Gastroesophageal sphincter (tissue), 4 donors: ENCODE measurements at regions not wholly inside any gene's neighbourhood (a gene's known extent, or its start where the extent isn't known, plus 50 kb on each side); places are given as distances from the start of the nearest gene placed in this dataset.

Experiments used
- ATAC-seq: fragments of 150-250 bp; one replicate; pipeline ENCODE4 v1.9.1; 2016; ENCODE audit warnings: mild to moderate bottlenecking, moderate library complexity
- H3K27ac ChIP-seq, 4 donors: fragments of 200-600 bp; sonication (generic) in 3 of 4; 1 replicate in 3 of 4; 2 replicates in 1 of 4; pipeline ENCODE4 v1.5.1; 2016 to 2019
- H3K27me3 ChIP-seq: fragments of 200-600 bp; sonication (generic); one replicate; pipeline ENCODE4 v1.5.1; 2019
- H3K36me3 ChIP-seq, 2 donors: fragments of 200-600 bp; sonication (generic); one replicate each; pipeline ENCODE4 v1.5.1; 2019; ENCODE audit warnings: control low read depth in 1 of 2
- H3K4me1 ChIP-seq, 3 donors: fragments of 200-600 bp; sonication (generic); 1 replicate in 2 of 3; 2 replicates in 1 of 3; pipeline ENCODE4 v1.5.1; 2016 to 2019; ENCODE audit warnings: control low read depth in 2 of 3
- H3K4me3 ChIP-seq, 2 donors: fragments of 200-600 bp; sonication (generic); one replicate each; pipeline ENCODE4 v1.5.1; 2019; ENCODE audit warnings: mild to moderate bottlenecking in 1 of 2, moderate library complexity in 1 of 2
- H3K9me3 ChIP-seq, 3 donors: fragments of 200-600 bp; sonication (generic); one replicate each; pipeline ENCODE4 v1.5.1; 2017 to 2019; ENCODE audit warnings: control low read depth in 2 of 3
- CTCF ChIP-seq, 4 experiments: fragments of 200-600 bp in 2 of 4; fragments of 450-650 bp in 2 of 4; sonication (generic) in 1 of 4; IDR thresholded peaks; one replicate each; pipeline ENCODE4 v1.5.1; 2017 to 2019; ENCODE audit warnings: antibody characterized with exemption in 4 of 4, mild to moderate bottlenecking in 2 of 4, moderate library complexity in 2 of 4
- EP300 ChIP-seq: sonication (generic); formaldehyde crosslinking; IDR thresholded peaks from one replicate; pipeline ENCODE4 v1.6.1; 2017; ENCODE audit warnings: antibody characterized with exemption, mild to moderate bottlenecking
- POLR2A ChIP-seq, 2 donors: fragments of 450-650 bp; IDR thresholded peaks; one replicate each; pipeline ENCODE4 v1.6.1; 2017; ENCODE audit warnings: antibody characterized with exemption in 2 of 2, mild to moderate bottlenecking in 2 of 2, moderate library complexity in 1 of 2
- POLR2AphosphoS5 ChIP-seq: sonication (generic); formaldehyde crosslinking; IDR thresholded peaks from one replicate; pipeline ENCODE4 v1.6.1; 2017; ENCODE audit warnings: antibody characterized with exemption
- WGBS, 2 donors: methylation state at CpG; one replicate each; pipeline ENCODE4 v1.1.5; 2018; ENCODE audit warnings: low coverage in 1 of 2; 5-methylcytosine and 5-hydroxymethylcytosine counted together

DNA sequence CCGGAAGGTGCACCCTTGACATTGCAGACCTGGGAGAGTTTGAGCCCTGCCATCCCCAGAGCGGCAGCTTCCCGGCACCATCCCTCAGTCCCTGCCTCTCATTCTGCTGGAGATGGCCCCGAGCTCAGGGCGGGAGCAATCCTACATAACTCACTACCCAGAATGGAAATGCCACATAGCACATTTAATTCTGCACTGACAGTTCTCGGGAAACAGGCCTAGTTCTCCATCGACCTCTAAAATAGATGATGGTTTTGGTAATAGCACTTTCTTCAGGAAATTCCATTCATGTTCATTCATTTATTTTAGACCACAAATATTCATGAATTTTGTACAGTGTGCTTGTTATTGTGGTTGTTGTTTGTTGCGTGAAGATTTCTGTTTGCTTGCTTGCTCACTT, 92.9 kb upstream of the SLC14A2 start:
- Histone ChIP-seq H3K4me3 (no peak overlapping the region), H3K27me3 (no peaks in the 10 kb centered on the region), H3K9me3 (no peaks in the 10 kb centered on the region), H3K36me3 (no peaks in the 10 kb centered on the region), H3K4me1 (peaks cover 2 to 49% (median 11%) of the 10 kb centered on the region in 3 donors), H3K27ac (peak overlapping the region; percentile 36 to 77 (median 70))
- TF ChIP-seq CTCF (IDR thresholded peaks at IDR 0.05): no peak
- TF ChIP-seq POLR2AphosphoS5: peak; percentile 79
- ATAC-seq: peak; percentile 29
- WGBS, 2 donors: 36 to 66% methylated on average over 3 to 4 of the region's 8 CpGs

- no peaks in the 10 kb centered on the region for H3K36me3 ChIP-seq
- H3K4me1 ChIP-seq: peaks cover 0 to 37% (median 11%) of the 10 kb centered on the region in 3 donors
- H3K27me3 ChIP-seq: no peaks in the 10 kb centered on the region
- TF ChIP-seq CTCF (IDR thresholded peaks at IDR 0.05) (no peak), POLR2AphosphoS5 (no peak), POLR2A (IDR thresholded peaks at IDR 0.05) (no peak), EP300 (no peak)
- no peak overlapping the region for H3K4me3 ChIP-seq
- H3K9me3 ChIP-seq: no peaks in the 10 kb centered on the region
- ATAC-seq: no peak
- no peak overlapping the region for H3K27ac ChIP-seq
Measured at GRCh38 chr18:45525301-45525700, 90.0 kb upstream of the SLC14A2 start.

DNA sequence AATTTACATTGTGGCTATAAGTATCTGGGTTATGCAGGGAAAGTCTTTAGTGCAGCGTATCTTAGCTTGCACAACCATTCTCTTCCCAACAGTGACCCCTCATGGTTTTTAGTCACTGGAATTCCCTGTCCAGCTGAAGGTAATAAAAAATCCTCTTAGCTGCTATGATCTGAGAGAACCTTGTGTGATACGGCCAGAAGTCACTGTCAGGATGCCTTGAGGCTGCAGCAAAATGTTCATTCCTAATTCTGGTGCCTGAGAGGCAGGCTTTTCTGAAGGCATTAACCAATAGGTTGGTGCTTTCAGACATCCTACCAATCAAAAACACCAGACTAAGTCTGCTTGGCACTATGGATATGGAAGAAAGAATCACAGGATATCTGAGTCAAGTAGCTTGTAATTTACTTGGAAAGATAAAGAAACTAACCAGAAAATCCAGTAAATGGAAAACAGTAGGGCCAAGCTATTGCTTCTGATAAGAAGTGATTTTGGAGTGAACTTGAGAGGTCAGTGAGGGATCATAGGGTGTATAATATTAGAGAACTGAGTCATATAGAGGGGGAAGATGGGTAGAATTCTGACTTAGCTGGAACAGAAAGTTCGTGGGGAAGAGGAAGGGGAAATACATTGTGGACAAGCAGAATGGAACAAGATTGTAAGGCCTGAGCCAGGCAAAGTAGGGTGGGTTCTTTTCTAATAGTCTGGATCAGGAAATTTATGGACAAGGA, 89.0 kb upstream of the SLC14A2 start:
- Histone ChIP-seq H3K36me3 (no peaks in the 10 kb centered on the region), H3K27me3 (no peaks in the 10 kb centered on the region), H3K27ac (peak overlapping the region in 1 of 4 donors; percentile 6), H3K4me3 (no peak overlapping the region), H3K9me3 (no peaks in the 10 kb centered on the region), H3K4me1 (peaks cover 0 to 28% (median 6%) of the 10 kb centered on the region in 3 donors)
- peak; percentile 31 for ATAC-seq
- TF ChIP-seq CTCF (IDR thresholded peaks at IDR 0.05) (peak in 2 of 4 experiments; percentile 39 to 46), POLR2A (IDR thresholded peaks at IDR 0.05) (no peak), EP300 (no peak), POLR2AphosphoS5 (no peak)
- 39 to 40% methylated on average over 3 of the region's 3 CpGs for WGBS, 2 donors

GRCh38 chr18:45527891-45528290, 87.4 kb upstream of the SLC14A2 start:
- ATAC-seq: no peak
- no peaks in the 10 kb centered on the region for H3K9me3 ChIP-seq
- 87 to 100% methylated on average over 4 of the region's 5 CpGs for WGBS, 2 donors
- no peaks in the 10 kb centered on the region for H3K36me3 ChIP-seq
- no peak for TF ChIP-seq POLR2AphosphoS5
- TF ChIP-seq POLR2A (IDR thresholded peaks at IDR 0.05): no peak
- no peak for TF ChIP-seq CTCF (IDR thresholded peaks at IDR 0.05)
- no peak for TF ChIP-seq EP300
- H3K4me1 ChIP-seq: peaks cover 0 to 12% (median 0%) of the 10 kb centered on the region in 3 donors
- H3K4me3 ChIP-seq: no peak overlapping the region
- H3K27ac ChIP-seq: no peak overlapping the region
- H3K27me3 ChIP-seq: no peaks in the 10 kb centered on the region

DNA sequence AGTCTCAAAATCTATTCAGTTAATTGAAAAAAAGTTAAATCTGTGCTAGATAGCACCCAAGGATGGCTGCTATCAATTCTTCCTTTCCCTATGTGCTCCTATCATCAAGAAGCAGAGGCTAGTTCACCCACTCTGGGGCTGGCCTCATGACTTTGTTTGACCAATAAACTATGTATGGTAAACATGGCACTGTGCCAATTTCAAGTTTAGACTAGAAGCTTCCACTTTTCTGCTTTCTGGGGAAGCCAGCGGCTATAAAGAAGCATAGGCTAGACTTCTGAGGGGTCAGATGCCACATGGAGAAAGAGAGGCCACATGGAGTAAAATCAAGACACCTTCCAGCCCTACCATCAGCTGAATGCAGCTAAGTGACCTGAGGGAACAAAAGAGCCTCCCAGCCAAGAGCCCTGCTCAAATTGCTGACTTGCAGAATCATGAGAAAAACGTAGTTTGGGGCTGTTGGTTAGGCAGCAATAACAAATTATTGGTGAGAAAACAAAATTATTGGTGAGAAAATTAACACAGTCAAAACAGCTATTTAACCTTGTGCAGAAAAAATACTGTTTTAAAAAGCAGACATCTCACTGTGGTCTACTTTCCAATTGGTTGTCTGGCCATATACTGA, 86.5 kb upstream of the SLC14A2 start:
- Histone ChIP-seq H3K9me3 (no peaks in the 10 kb centered on the region), H3K4me3 (no peak overlapping the region), H3K27me3 (no peaks in the 10 kb centered on the region), H3K4me1 (peaks cover 0 to 12% (median 0%) of the 10 kb centered on the region in 3 donors), H3K27ac (no peak overlapping the region), H3K36me3 (no peaks in the 10 kb centered on the region)
- 33 to 56% methylated on average over 1 of the region's 2 CpGs for WGBS, 2 donors
- TF ChIP-seq POLR2A (IDR thresholded peaks at IDR 0.05) (no peak), EP300 (no peak), POLR2AphosphoS5 (no peak), CTCF (IDR thresholded peaks at IDR 0.05) (no peak)
- ATAC-seq: no peak
